ENCODE measurements at regions not wholly inside any gene's neighbourhood (a gene's known extent, or its start where the extent isn't known, plus 50 kb on each side); places are given as distances from the start of the nearest gene placed in this dataset.

DNA sequence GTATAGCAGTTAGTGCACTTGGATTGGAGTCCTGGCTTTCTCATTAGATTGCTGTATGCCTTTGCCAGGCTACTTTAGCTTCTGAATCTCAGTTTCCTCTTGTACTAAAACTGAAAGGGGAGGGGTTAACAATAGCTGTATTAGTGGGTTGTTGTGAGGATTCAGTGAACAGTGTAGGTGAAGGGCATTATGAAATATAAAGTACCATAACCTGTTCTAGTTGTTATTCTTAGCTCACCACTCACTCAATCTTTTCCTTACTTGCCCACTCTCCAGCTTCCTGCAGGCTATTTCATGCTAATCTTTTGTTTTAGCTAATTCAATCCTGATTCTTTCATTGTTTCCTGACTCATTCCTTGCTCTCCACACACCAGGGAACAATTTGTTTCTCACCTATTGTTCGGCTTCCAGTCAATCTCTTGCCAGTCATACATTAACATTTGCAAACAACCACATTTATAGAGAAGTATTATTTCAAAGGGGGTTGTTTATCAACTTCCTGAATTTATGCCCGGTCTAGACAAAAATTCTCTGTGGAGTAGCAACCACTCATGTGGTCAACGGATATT is 50.6 kb upstream of the EDA start:
- DNase-seq, result no peak
- Mint-ChIP-seq H3K4me1 (no peaks in the 10 kb centered on the region), H3K9me3 (peaks cover 69% of the 10 kb centered on the region), H3K27ac (peak overlapping the region; percentile 7), H3K4me3 (no peak overlapping the region), H3K36me3 (ENCODE audit: low read depth) (no peaks in the 10 kb centered on the region), H3K27me3 (ENCODE audit: low read depth, poor library complexity) (peaks cover 6% of the 10 kb centered on the region)
- TF ChIP-seq, protein P1, sequence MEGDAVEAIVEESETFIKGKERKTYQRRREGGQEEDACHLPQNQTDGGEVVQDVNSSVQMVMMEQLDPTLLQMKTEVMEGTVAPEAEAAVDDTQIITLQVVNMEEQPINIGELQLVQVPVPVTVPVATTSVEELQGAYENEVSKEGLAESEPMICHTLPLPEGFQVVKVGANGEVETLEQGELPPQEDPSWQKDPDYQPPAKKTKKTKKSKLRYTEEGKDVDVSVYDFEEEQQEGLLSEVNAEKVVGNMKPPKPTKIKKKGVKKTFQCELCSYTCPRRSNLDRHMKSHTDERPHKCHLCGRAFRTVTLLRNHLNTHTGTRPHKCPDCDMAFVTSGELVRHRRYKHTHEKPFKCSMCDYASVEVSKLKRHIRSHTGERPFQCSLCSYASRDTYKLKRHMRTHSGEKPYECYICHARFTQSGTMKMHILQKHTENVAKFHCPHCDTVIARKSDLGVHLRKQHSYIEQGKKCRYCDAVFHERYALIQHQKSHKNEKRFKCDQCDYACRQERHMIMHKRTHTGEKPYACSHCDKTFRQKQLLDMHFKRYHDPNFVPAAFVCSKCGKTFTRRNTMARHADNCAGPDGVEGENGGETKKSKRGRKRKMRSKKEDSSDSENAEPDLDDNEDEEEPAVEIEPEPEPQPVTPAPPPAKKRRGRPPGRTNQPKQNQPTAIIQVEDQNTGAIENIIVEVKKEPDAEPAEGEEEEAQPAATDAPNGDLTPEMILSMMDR (IDR thresholded peaks at IDR 0.05), result no peak
